Subcutaneous abdominal adipose tissue (tissue), 5 donors: ENCODE measurements at regions not wholly inside any gene's neighbourhood (a gene's known extent, or its start where the extent isn't known, plus 50 kb on each side); places are given as distances from the start of the nearest gene placed in this dataset.
"Not testable (repeated sequence)": the region's sequence is repeated elsewhere in the genome, so short reads cannot be mapped to it uniquely, and the experiment has no call there.

ENCODE experiments used
- H3K27ac ChIP-seq: one replicate; pipeline ENCODE4 v1.7.0; 2013; ENCODE audit warnings: low read depth, mild to moderate bottlenecking, inconsistent platforms, low read length, moderate library complexity
- H3K27me3 ChIP-seq, 5 donors: one replicate each; pipeline ENCODE4 v1.7.0; 2013; ENCODE audit warnings: low read length in 5 of 5, inconsistent platforms in 1 of 5; ENCODE audit not compliant: control insufficient read depth in 5 of 5, insufficient read depth in 4 of 5
- H3K36me3 ChIP-seq, 5 donors: one replicate each; pipeline ENCODE4 v1.7.0; 2013; ENCODE audit warnings: low read length in 5 of 5; ENCODE audit not compliant: control insufficient read depth in 5 of 5, insufficient read depth in 5 of 5
- H3K4me1 ChIP-seq, 5 donors: one replicate each; pipeline ENCODE4 v1.7.0; 2013; ENCODE audit warnings: low read length in 5 of 5, mild to moderate bottlenecking in 3 of 5, moderate library complexity in 1 of 5; ENCODE audit not compliant: control insufficient read depth in 5 of 5, insufficient read depth in 5 of 5
- H3K4me3 ChIP-seq, 5 donors: one replicate each; pipeline ENCODE4 v1.7.0; 2013; ENCODE audit warnings: low read length in 5 of 5, low read depth in 1 of 5
- H3K9ac ChIP-seq, 5 donors: one replicate each; pipeline ENCODE4 v1.7.0; 2013; ENCODE audit warnings: low read length in 5 of 5, mild to moderate bottlenecking in 4 of 5, moderate library complexity in 3 of 5
- H3K9me3 ChIP-seq, 5 donors: one replicate each; pipeline ENCODE4 v1.7.0; 2013; ENCODE audit warnings: low read length in 5 of 5; ENCODE audit not compliant: control insufficient read depth in 5 of 5
- donor health status: healthy.
- donor health status: healthy.
- donor health status: healthy.
- donor health status: healthy.
- donor health status: healthy.

GRCh38 chr3:144501467-144501866 is 529.8 kb downstream of the DIPK2A start:
- no peak overlapping the region for H3K9ac ChIP-seq

GRCh38 chr3:144502402-144502801 is 530.8 kb downstream of the DIPK2A start:
- Histone ChIP-seq H3K9ac (no peak overlapping the region), H3K9me3 (no peaks in the 10 kb centered on the region), H3K27ac (no peak overlapping the region), H3K36me3 (no peaks in the 10 kb centered on the region), H3K4me1 (no peaks in the 10 kb centered on the region), H3K27me3 (no peaks in the 10 kb centered on the region), H3K4me3 (no peak overlapping the region)

More at GRCh38 chr3:144501467-144501866, 529.8 kb downstream of the DIPK2A start:
- Histone ChIP-seq H3K4me1 (no peaks in the 10 kb centered on the region), H3K27me3 (no peaks in the 10 kb centered on the region), H3K9me3 (no peaks in the 10 kb centered on the region), H3K36me3 (no peaks in the 10 kb centered on the region), H3K4me3 (no peak overlapping the region), H3K27ac (no peak overlapping the region)

GRCh38 chr3:144506375-144506774 is 534.8 kb downstream of the DIPK2A start:
- H3K27ac ChIP-seq, H3K9me3 ChIP-seq, H3K27me3 ChIP-seq, H3K4me3 ChIP-seq, H3K9ac ChIP-seq, H3K4me1 ChIP-seq, H3K36me3 ChIP-seq: not testable (repeated sequence)

- no peak overlapping the region for H3K9ac ChIP-seq
- H3K4me3 ChIP-seq, result no peak overlapping the region
- H3K36me3 ChIP-seq, result no peaks in the 10 kb centered on the region
- H3K4me1 ChIP-seq, result no peaks in the 10 kb centered on the region
- no peaks in the 10 kb centered on the region for H3K9me3 ChIP-seq
- no peaks in the 10 kb centered on the region for H3K27me3 ChIP-seq
- no peak overlapping the region for H3K27ac ChIP-seq
These were observed 539.7 kb downstream of the DIPK2A start for GRCh38 chr3:144511346-144511745.

- no peaks in the 10 kb centered on the region for H3K36me3 ChIP-seq
- H3K9ac ChIP-seq, result no peak overlapping the region
- H3K4me3 ChIP-seq, result no peak overlapping the region
- no peaks in the 10 kb centered on the region for H3K4me1 ChIP-seq
- no peaks in the 10 kb centered on the region for H3K9me3 ChIP-seq
- H3K27ac ChIP-seq, result no peak overlapping the region
- no peaks in the 10 kb centered on the region for H3K27me3 ChIP-seq
These were observed 544.4 kb downstream of the DIPK2A start for GRCh38 chr3:144516026-144516425.

GRCh38 chr3:144516589-144516988 is 545.0 kb downstream of the DIPK2A start:
- no peak overlapping the region for H3K27ac ChIP-seq

GRCh38 chr3:144521131-144521530 is 549.5 kb downstream of the DIPK2A start:
- no peaks in the 10 kb centered on the region for H3K9me3 ChIP-seq
- no peak overlapping the region for H3K9ac ChIP-seq
- H3K27me3 ChIP-seq, result no peaks in the 10 kb centered on the region
- no peak overlapping the region for H3K4me3 ChIP-seq
- H3K36me3 ChIP-seq, result no peaks in the 10 kb centered on the region
- H3K27ac ChIP-seq, result no peak overlapping the region
- H3K4me1 ChIP-seq, result peaks cover 0 to 8% (median 6%) of the 10 kb centered on the region in 5 donors

More at GRCh38 chr3:144516589-144516988, 545.0 kb downstream of the DIPK2A start:
- no peaks in the 10 kb centered on the region for H3K36me3 ChIP-seq
- H3K4me1 ChIP-seq, result no peaks in the 10 kb centered on the region
- no peaks in the 10 kb centered on the region for H3K27me3 ChIP-seq
- no peaks in the 10 kb centered on the region for H3K9me3 ChIP-seq
- no peak overlapping the region for H3K9ac ChIP-seq
- no peak overlapping the region for H3K4me3 ChIP-seq

GRCh38 chr3:144522456-144522855 is 550.8 kb downstream of the DIPK2A start:
- H3K27me3 ChIP-seq, result no peaks in the 10 kb centered on the region
- no peaks in the 10 kb centered on the region for H3K9me3 ChIP-seq
- no peaks in the 10 kb centered on the region for H3K36me3 ChIP-seq
- H3K4me3 ChIP-seq, result no peak overlapping the region
- peaks cover 0 to 8% (median 6%) of the 10 kb centered on the region in 5 donors for H3K4me1 ChIP-seq
- H3K9ac ChIP-seq, result no peak overlapping the region
- H3K27ac ChIP-seq, result no peak overlapping the region

- no peaks in the 10 kb centered on the region for H3K9me3 ChIP-seq
- no peak overlapping the region for H3K9ac ChIP-seq
- H3K36me3 ChIP-seq, result no peaks in the 10 kb centered on the region
- no peak overlapping the region for H3K4me3 ChIP-seq
- H3K27me3 ChIP-seq, result no peaks in the 10 kb centered on the region
- H3K27ac ChIP-seq, result no peak overlapping the region
- peaks cover 0 to 8% (median 6%) of the 10 kb centered on the region in 5 donors for H3K4me1 ChIP-seq
These were observed 551.8 kb downstream of the DIPK2A start for GRCh38 chr3:144523396-144523795.

- Histone ChIP-seq H3K9me3 (no peaks in the 10 kb centered on the region), H3K4me1 (peaks cover 0 to 8% (median 6%) of the 10 kb centered on the region in 5 donors), H3K9ac (no peak overlapping the region), H3K36me3 (no peaks in the 10 kb centered on the region), H3K27me3 (no peaks in the 10 kb centered on the region), H3K27ac (no peak overlapping the region), H3K4me3 (no peak overlapping the region)
These were observed 552.9 kb downstream of the DIPK2A start for GRCh38 chr3:144524531-144524930.

- H3K4me3 ChIP-seq, result no peak overlapping the region
- H3K36me3 ChIP-seq, result no peaks in the 10 kb centered on the region
- H3K9me3 ChIP-seq, result no peaks in the 10 kb centered on the region
- peaks cover 0 to 4% (median 3%) of the 10 kb centered on the region in 5 donors for H3K4me1 ChIP-seq
- H3K27me3 ChIP-seq, result no peaks in the 10 kb centered on the region
- no peak overlapping the region for H3K9ac ChIP-seq
- H3K27ac ChIP-seq, result no peak overlapping the region
These were observed 557.9 kb downstream of the DIPK2A start for GRCh38 chr3:144529566-144529965.
